ENCODE measurements at regions not wholly inside any gene's neighbourhood (a gene's known extent, or its start where the extent isn't known, plus 50 kb on each side); places are given as distances from the start of the nearest gene placed in this dataset.

DNA sequence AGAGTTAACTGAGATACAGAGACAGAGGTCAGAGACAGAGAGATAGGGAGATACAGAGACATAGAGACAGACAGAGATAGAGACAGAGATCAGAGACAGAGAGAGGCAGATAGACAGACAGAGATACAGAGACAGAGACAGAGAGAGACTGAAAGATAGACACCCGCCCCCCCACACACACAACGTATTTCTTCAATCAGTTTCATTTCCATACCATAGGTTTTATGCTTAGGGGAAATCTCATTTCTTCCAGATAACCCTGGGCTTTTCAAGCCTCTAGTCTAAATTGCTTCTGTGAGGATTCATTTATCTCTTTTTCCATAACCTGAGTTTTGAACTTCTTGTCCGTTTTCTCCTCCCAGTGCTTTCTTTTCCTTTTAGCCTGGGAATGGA is 94.6 kb downstream of the CD8B2 start:
- DNase-seq (ENCODE audit: low read depth, low spot score) (no peak), ATAC-seq (no peak)
- POLR2A ChIA-PET = no interaction called here
- intact Hi-C loops (cut with micrococcal nuclease) = loop anchor here (1.0 to 10.0 kb wide), 6 partner anchors 317 to 1294 kb away; no protein-coding TSS in a partner anchor
- no TSS peak for BruUV-seq (replicated peaks)
- H3K36me3 ChIP-seq (ENCODE audit: control insufficient read depth in 1 of 2, insufficient read depth in 2 of 2, low read length in 2 of 2) = no peaks in the 10 kb centered on the region
- no peak overlapping the region for H3K27ac ChIP-seq (ENCODE audit: low read depth, low read length)
- peak overlapping the region; percentile 19 for H2AFZ ChIP-seq (ENCODE audit: low read depth, low read length, poor library complexity, severe bottlenecking)
- CTCF ChIA-PET = interaction anchor here (0.6 to 2.0 kb wide), 10 partner anchors 10 to 1678 kb away, joined by 3 to 45 read pairs (median 4); no protein-coding TSS in a partner anchor
- H3K79me2 ChIP-seq (ENCODE audit: insufficient read depth, low read length) = no peaks in the 10 kb centered on the region
- peak overlapping the region; percentile 81 for H3K4me2 ChIP-seq (ENCODE audit: low read length)
- H3K9ac ChIP-seq (ENCODE audit: low read length) = no peak overlapping the region
- no peaks in the 10 kb centered on the region for H4K20me1 ChIP-seq (ENCODE audit: insufficient read depth)
- H3K4me1 ChIP-seq (ENCODE audit: control insufficient read depth in 1 of 2, insufficient read depth in 2 of 2, low read length in 2 of 2) = peaks cover 3 to 11% of the 10 kb centered on the region in 2 experiments; a peak in 3 of 4 replicates
- H3K4me3 ChIP-seq (replicated peaks in 1 of 2; ENCODE audit: low read depth in 1 of 2, low read length in 2 of 2) = peak overlapping the region; percentile 43 to 52
- no peaks in the 10 kb centered on the region for H3K9me2 ChIP-seq (ENCODE audit: insufficient read depth)
- 0 out of 2 replicates have a peak, but pooled peaks cover 5% of the 10 kb centered on the region for H3K27me3 ChIP-seq (ENCODE audit: insufficient read depth, low read length)
- RAD21 ChIA-PET (ENCODE audit: low non-redundant PET in 1 of 2, low total read pairs in 2 of 2, uncharacterized antibody in 2 of 2, unreplicated experiment in 2 of 2) = interaction anchor here (1.3 to 1.7 kb wide), 2 partner anchors 39 kb away, joined by 6 to 7 read pairs; no protein-coding TSS in a partner anchor
- H3K9me3 ChIP-seq (ENCODE audit: control insufficient read depth in 1 of 2, insufficient read depth in 1 of 2, low read depth in 1 of 2, low read length in 2 of 2) = no peaks in the 10 kb centered on the region
- TF ChIP-seq RAD21 (IDR thresholded peaks at IDR 0.05; ENCODE audit: low read depth) (no peak), ZNF274 (IDR thresholded peaks at IDR 0.05; ENCODE audit: low read depth, low read length) (no peak), CEBPB (IDR thresholded peaks at IDR 0.05; ENCODE audit: low read depth) (no peak), YY1 (IDR thresholded peaks at IDR 0.05; ENCODE audit: extremely low read depth, insufficient replicate concordance, low read depth, low read length) (no peak), EGR1 (IDR thresholded peaks at IDR 0.05; ENCODE audit: low read depth) (no peak), JUND (IDR thresholded peaks at IDR 0.05) (no peak), ELF1 (IDR thresholded peaks at IDR 0.05; ENCODE audit: borderline replicate concordance, low read depth) (no peak), POLR2AphosphoS5 (IDR thresholded peaks at IDR 0.05; ENCODE audit: low read depth, low read length) (no peak), POLR2A (IDR thresholded peaks at IDR 0.05; ENCODE audit: borderline replicate concordance, extremely low read depth, insufficient read depth, insufficient read length) (no peak), SRF (IDR thresholded peaks at IDR 0.05; ENCODE audit: low read depth) (no peak), EZH2phosphoT487 (IDR thresholded peaks at IDR 0.05; ENCODE audit: borderline replicate concordance) (no peak)
- TF ChIP-seq, protein P1, sequence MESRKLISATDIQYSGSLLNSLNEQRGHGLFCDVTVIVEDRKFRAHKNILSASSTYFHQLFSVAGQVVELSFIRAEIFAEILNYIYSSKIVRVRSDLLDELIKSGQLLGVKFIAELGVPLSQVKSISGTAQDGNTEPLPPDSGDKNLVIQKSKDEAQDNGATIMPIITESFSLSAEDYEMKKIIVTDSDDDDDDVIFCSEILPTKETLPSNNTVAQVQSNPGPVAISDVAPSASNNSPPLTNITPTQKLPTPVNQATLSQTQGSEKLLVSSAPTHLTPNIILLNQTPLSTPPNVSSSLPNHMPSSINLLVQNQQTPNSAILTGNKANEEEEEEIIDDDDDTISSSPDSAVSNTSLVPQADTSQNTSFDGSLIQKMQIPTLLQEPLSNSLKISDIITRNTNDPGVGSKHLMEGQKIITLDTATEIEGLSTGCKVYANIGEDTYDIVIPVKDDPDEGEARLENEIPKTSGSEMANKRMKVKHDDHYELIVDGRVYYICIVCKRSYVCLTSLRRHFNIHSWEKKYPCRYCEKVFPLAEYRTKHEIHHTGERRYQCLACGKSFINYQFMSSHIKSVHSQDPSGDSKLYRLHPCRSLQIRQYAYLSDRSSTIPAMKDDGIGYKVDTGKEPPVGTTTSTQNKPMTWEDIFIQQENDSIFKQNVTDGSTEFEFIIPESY (IDR thresholded peaks at IDR 0.05; ENCODE audit: extremely low read depth, insufficient replicate concordance, low read length) = no peak
- TF ChIP-seq, protein P2, sequence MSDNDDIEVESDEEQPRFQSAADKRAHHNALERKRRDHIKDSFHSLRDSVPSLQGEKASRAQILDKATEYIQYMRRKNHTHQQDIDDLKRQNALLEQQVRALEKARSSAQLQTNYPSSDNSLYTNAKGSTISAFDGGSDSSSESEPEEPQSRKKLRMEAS (IDR thresholded peaks at IDR 0.05) = no peak
- TF ChIP-seq, protein P3, sequence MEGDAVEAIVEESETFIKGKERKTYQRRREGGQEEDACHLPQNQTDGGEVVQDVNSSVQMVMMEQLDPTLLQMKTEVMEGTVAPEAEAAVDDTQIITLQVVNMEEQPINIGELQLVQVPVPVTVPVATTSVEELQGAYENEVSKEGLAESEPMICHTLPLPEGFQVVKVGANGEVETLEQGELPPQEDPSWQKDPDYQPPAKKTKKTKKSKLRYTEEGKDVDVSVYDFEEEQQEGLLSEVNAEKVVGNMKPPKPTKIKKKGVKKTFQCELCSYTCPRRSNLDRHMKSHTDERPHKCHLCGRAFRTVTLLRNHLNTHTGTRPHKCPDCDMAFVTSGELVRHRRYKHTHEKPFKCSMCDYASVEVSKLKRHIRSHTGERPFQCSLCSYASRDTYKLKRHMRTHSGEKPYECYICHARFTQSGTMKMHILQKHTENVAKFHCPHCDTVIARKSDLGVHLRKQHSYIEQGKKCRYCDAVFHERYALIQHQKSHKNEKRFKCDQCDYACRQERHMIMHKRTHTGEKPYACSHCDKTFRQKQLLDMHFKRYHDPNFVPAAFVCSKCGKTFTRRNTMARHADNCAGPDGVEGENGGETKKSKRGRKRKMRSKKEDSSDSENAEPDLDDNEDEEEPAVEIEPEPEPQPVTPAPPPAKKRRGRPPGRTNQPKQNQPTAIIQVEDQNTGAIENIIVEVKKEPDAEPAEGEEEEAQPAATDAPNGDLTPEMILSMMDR (IDR thresholded peaks at IDR 0.05 in 2 of 3, conservative IDR thresholded peaks at IDR 0.05 in 1 of 3; ENCODE audit: borderline replicate concordance in 1 of 3, insufficient read depth in 1 of 3, low read depth in 2 of 3, low read length in 2 of 3) = no peak

Measured in HCT116 (cell line).